NCI-H82 treated with DMSO at 0.1 percent for 48 hours (cell line): ENCODE measurements at regions not wholly inside any gene's neighbourhood (a gene's known extent, or its start where the extent isn't known, plus 50 kb on each side); places are given as distances from the start of the nearest gene placed in this dataset.
"Not testable (repeated sequence)": the region's sequence is repeated elsewhere in the genome, so short reads cannot be mapped to it uniquely, and the experiment has no call there.

Experiments used
- DNase-seq: peaks from one replicate; lab custom pipeline; 2025; ENCODE audit not compliant: unreplicated experiment; lab: John Stamatoyannopoulos, UW

GRCh38 chr3:87796137-87796842, 262.5 kb downstream of the CGGBP1 start:
- DNase-seq, result no peak

GRCh38 chr3:87795701-87796100, 263.1 kb downstream of the CGGBP1 start:
- no peak for DNase-seq

GRCh38 chr3:87793337-87793877, 265.4 kb downstream of the CGGBP1 start:
- DNase-seq, result no peak

- DNase-seq, result no peak
Observed at GRCh38 chr3:87792534-87793336, 266.1 kb downstream of the CGGBP1 start, which contains the start of gene HTR1F. TSS of gene HTR1F (plus strand) at chr3:87792706.

- DNase-seq, result no peak
Observed at GRCh38 chr3:87792198-87792533, 266.6 kb downstream of the CGGBP1 start.

GRCh38 chr3:87791248-87792027, 267.4 kb downstream of the CGGBP1 start:
- DNase-seq, result no peak

GRCh38 chr3:87789049-87789448, 269.8 kb downstream of the CGGBP1 start:
- DNase-seq, result not testable (repeated sequence)

GRCh38 chr3:87788516-87788915, 270.3 kb downstream of the CGGBP1 start:
- DNase-seq, result no peak

- DNase-seq, result no peak
Observed at GRCh38 chr3:87780811-87781210, 278.0 kb downstream of the CGGBP1 start.

- DNase-seq, result no peak
Observed at GRCh38 chr3:87778876-87779275, 279.9 kb downstream of the CGGBP1 start.

- DNase-seq, result no peak
Observed at GRCh38 chr3:87771337-87772192, 287.2 kb downstream of the CGGBP1 start.

- no peak for DNase-seq
Observed at GRCh38 chr3:87766721-87767120, 292.1 kb downstream of the CGGBP1 start.

- no peak for DNase-seq
Observed at GRCh38 chr3:87765256-87765655, 293.5 kb downstream of the CGGBP1 start.

GRCh38 chr3:87761795-87762194, 297.0 kb downstream of the CGGBP1 start:
- no peak for DNase-seq

GRCh38 chr3:87761341-87761740, 297.5 kb downstream of the CGGBP1 start:
- DNase-seq, result no peak

- no peak for DNase-seq
Observed at GRCh38 chr3:87756616-87757015, 302.2 kb downstream of the CGGBP1 start.

- DNase-seq, result no peak
Observed at GRCh38 chr3:87755852-87756251, 303.0 kb downstream of the CGGBP1 start.

- DNase-seq, result no peak
Observed at GRCh38 chr3:87742250-87742649, 316.6 kb downstream of the CGGBP1 start.

- DNase-seq, result not testable (repeated sequence)
Observed at GRCh38 chr3:87740894-87741293, 317.9 kb downstream of the CGGBP1 start.

- DNase-seq, result not testable (repeated sequence)
Observed at GRCh38 chr3:87737817-87738216, 321.0 kb downstream of the CGGBP1 start.
